ENCODE measurements at regions not wholly inside any gene's neighbourhood (a gene's known extent, or its start where the extent isn't known, plus 50 kb on each side); places are given as distances from the start of the nearest gene placed in this dataset.

GRCh38 chr4:148881860-148882643 lies 439.8 kb upstream of the NR3C2 start (continued):
- TF ChIP-seq EGR1 (IDR thresholded peaks at IDR 0.05; ENCODE audit: borderline replicate concordance, low read depth, low read length) (no peak), RAD21 (IDR thresholded peaks at IDR 0.05 in 1 of 2, conservative IDR thresholded peaks at IDR 0.05 in 1 of 2; ENCODE audit: low read depth in 2 of 2, low read length in 2 of 2) (no peak), TCF12 (IDR thresholded peaks at IDR 0.05; ENCODE audit: low read depth, low read length) (peak; percentile 98), MAX (IDR thresholded peaks at IDR 0.05) (no peak), KDM1A (IDR thresholded peaks at IDR 0.05; ENCODE audit: borderline replicate concordance, low read length) (no peak), CTBP2 (IDR thresholded peaks at IDR 0.05; ENCODE audit: borderline replicate concordance, insufficient read depth, insufficient read length, low read length) (no peak), TAF7 (optimal IDR thresholded peaks at IDR 0.05; ENCODE audit: borderline replicate concordance, low read depth, low read length) (no peak), ATF2 (IDR thresholded peaks at IDR 0.05; ENCODE audit: low read length) (no peak), SP1 (IDR thresholded peaks at IDR 0.05; ENCODE audit: low read depth, low read length) (peak; percentile 79), NANOG (IDR thresholded peaks at IDR 0.05; ENCODE audit: insufficient read depth, low read depth, low read length, poor library complexity, severe bottlenecking) (peak; percentile 85), RNF2 (IDR thresholded peaks at IDR 0.05; ENCODE audit: borderline replicate concordance, low read depth, low read length, missing control alignments, poor library complexity, severe bottlenecking) (no peak), HDAC6 (IDR thresholded peaks at IDR 0.05; ENCODE audit: low read depth, low read length) (no peak)

Measured in H1 (cell line).